ENCODE measurements at regions not wholly inside any gene's neighbourhood (a gene's known extent, or its start where the extent isn't known, plus 50 kb on each side); places are given as distances from the start of the nearest gene placed in this dataset.
"Not testable (repeated sequence)": the region's sequence is repeated elsewhere in the genome, so short reads cannot be mapped to it uniquely, and the experiment has no call there.

GRCh38 chr11:71638801-71639519, 56.3 kb upstream of the KRTAP5-11 start:
- POLR2A ChIA-PET; H3K4me1 Mint-ChIP-seq (ENCODE audit: low read depth); H3K36me3 Mint-ChIP-seq (ENCODE audit: low read depth); intact Hi-C loops (cut with micrococcal nuclease); H3K27ac Mint-ChIP-seq; H3K9me3 Mint-ChIP-seq; ATAC-seq; H3K4me3 Mint-ChIP-seq: not testable (repeated sequence)
- DNase-seq: peak; percentile 57
- peak; percentile 65 for TF ChIP-seq CTCF (IDR thresholded peaks at IDR 0.05)
- H3K27me3 Mint-ChIP-seq: peaks cover 25% of the 10 kb centered on the region
- CTCF ChIA-PET: interaction anchor here (0.7 kb wide), 2 partner anchors 74 to 96 kb away, joined by 3 to 4 read pairs; no protein-coding TSS in a partner anchor

GRCh38 chr11:71639520-71639849, 56.8 kb upstream of the KRTAP5-11 start:
- H3K36me3 Mint-ChIP-seq (ENCODE audit: low read depth); POLR2A ChIA-PET; DNase-seq; ATAC-seq; H3K4me1 Mint-ChIP-seq (ENCODE audit: low read depth); H3K27ac Mint-ChIP-seq; intact Hi-C loops (cut with micrococcal nuclease); H3K9me3 Mint-ChIP-seq; H3K4me3 Mint-ChIP-seq: not testable (repeated sequence)
- peaks cover 25% of the 10 kb centered on the region for H3K27me3 Mint-ChIP-seq
- CTCF ChIA-PET: interaction anchor here (0.7 kb wide), 2 partner anchors 74 to 96 kb away, joined by 3 to 4 read pairs; no protein-coding TSS in a partner anchor

DNA sequence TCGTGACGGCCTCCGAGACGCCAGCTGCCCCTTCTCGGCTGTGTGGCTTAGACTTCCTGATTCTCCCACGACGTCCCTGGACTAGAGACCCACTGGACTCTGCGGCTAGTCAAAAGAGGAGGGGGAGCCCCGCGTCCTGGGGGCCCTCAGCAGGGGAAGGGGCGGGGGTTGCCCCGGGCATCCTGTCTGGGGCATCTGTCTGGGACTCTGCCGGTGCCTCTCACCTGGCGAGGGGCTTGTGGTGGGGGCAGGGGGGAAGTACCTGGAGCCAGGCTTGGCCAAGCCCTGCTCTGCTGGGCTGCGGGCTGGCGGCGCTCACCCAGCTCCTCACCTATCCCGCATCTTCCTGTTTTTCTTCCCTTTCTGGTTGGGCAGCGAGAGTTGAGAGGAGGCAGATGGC, 57.2 kb upstream of the KRTAP5-11 start:
- H3K4me1 Mint-ChIP-seq (ENCODE audit: low read depth); DNase-seq; POLR2A ChIA-PET; H3K27ac Mint-ChIP-seq; H3K9me3 Mint-ChIP-seq; H3K36me3 Mint-ChIP-seq (ENCODE audit: low read depth); ATAC-seq; intact Hi-C loops (cut with micrococcal nuclease): not testable (repeated sequence)
- CTCF ChIA-PET: interaction anchor here (0.7 kb wide), 2 partner anchors 73 to 95 kb away, joined by 3 to 4 read pairs; no protein-coding TSS in a partner anchor
- Mint-ChIP-seq H3K27me3 (peaks cover 27% of the 10 kb centered on the region), H3K4me3 (peak overlapping the region; percentile 12)

DNA sequence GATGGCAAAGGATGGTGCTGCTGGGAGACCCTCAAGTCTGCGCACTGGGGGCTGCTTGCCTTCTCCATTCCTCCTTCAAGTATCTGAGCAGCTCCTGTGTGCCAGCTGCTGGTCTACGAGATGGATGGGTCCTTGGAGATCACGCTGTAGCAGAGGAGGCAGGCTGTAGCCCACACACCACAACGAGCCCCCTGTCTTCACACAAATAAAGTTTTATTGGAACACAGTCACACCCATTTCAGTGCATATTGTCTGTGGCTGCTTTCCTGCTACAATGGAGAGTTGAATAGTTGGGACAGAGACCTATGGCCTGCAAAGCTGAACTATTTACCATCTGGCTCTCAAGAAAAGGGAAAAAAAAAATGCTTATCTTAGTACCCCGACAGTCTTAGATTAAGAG, 64.4 kb upstream of the KRTAP5-11 start:
- CTCF ChIA-PET; intact Hi-C loops (cut with micrococcal nuclease); H3K27ac Mint-ChIP-seq; POLR2A ChIA-PET; H3K4me1 Mint-ChIP-seq (ENCODE audit: low read depth); H3K4me3 Mint-ChIP-seq; H3K9me3 Mint-ChIP-seq; DNase-seq; H3K36me3 Mint-ChIP-seq (ENCODE audit: low read depth); H3K27me3 Mint-ChIP-seq; ATAC-seq: not testable (repeated sequence)

- H3K27me3 Mint-ChIP-seq; H3K4me3 Mint-ChIP-seq; H3K4me1 Mint-ChIP-seq (ENCODE audit: low read depth); CTCF ChIA-PET; H3K36me3 Mint-ChIP-seq (ENCODE audit: low read depth); H3K9me3 Mint-ChIP-seq; H3K27ac Mint-ChIP-seq; intact Hi-C loops (cut with micrococcal nuclease); ATAC-seq; DNase-seq; POLR2A ChIA-PET: not testable (repeated sequence)
Observed at GRCh38 chr11:71652998-71653397, 70.3 kb upstream of the KRTAP5-11 start.

- H3K4me1 Mint-ChIP-seq (ENCODE audit: low read depth); H3K27ac Mint-ChIP-seq; POLR2A ChIA-PET; H3K36me3 Mint-ChIP-seq (ENCODE audit: low read depth); H3K27me3 Mint-ChIP-seq; CTCF ChIA-PET; H3K4me3 Mint-ChIP-seq; H3K9me3 Mint-ChIP-seq; ATAC-seq; intact Hi-C loops (cut with micrococcal nuclease); DNase-seq: not testable (repeated sequence)
Observed at GRCh38 chr11:71654423-71654822, 71.7 kb upstream of the KRTAP5-11 start.

DNA sequence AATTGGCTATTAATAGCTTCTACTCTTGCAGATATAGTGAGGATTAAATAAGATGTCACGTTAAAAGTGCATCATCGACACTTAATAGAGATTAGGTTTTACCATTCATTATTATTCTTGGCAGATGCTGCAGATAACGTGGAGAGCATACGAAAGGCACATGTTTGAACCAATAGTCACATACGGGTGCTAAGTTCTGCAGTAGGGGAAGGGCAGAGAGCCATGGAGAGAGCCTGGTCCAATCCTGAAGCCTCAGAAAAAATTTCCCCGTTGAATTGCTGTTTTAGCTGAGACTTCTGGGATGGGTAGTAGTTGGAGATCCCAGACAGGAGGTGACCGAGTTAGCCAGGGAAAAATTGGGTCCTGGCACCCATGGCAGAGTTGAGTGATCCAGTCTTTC, 72.4 kb upstream of the KRTAP5-11 start:
- intact Hi-C loops (cut with micrococcal nuclease); ATAC-seq; POLR2A ChIA-PET; H3K4me3 Mint-ChIP-seq; H3K27me3 Mint-ChIP-seq; DNase-seq; H3K27ac Mint-ChIP-seq; H3K9me3 Mint-ChIP-seq; CTCF ChIA-PET; H3K4me1 Mint-ChIP-seq (ENCODE audit: low read depth); H3K36me3 Mint-ChIP-seq (ENCODE audit: low read depth): not testable (repeated sequence)

DNA sequence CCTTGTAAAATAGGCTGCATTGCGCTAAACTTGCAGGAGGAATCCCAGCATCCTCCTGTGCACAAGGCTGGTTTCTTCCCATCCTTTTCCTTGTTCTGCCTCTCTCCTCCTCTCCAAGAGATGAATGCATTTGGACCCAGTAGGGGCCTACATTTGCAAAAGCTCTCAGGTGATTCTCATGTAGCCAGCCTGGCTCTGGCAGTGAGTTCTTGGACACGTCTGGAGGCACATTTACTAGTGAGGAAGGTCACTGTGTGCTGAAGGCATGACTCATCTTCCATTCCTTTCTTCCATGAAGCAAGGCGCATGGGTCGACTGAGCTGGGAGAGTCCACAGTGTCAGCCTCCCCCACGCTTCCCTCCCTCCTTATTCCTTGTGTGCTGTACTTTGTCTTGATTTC, 73.8 kb upstream of the KRTAP5-11 start:
- H3K9me3 Mint-ChIP-seq; H3K4me1 Mint-ChIP-seq (ENCODE audit: low read depth); POLR2A ChIA-PET; H3K4me3 Mint-ChIP-seq; DNase-seq; ATAC-seq; H3K27ac Mint-ChIP-seq; H3K27me3 Mint-ChIP-seq; CTCF ChIA-PET; intact Hi-C loops (cut with micrococcal nuclease); H3K36me3 Mint-ChIP-seq (ENCODE audit: low read depth): not testable (repeated sequence)

DNA sequence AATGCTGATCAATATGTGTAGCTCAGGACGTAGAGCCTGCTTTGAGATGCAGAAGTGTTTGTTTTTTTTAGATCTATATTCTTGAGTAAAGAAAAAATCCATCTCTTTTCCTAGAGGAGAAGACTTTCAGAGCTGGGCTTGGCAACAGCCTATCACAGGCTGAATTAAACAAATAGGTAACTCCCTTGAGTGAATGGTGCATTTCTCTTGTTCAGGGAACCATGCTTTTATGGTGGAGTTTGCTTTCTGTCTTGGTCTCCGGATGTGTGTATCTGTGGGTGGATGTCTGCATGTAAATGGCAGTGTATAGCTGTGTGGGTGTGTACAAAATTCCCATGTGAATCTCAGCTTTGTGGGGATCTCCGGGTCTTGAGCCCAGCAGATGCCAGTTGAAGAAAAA, 82.3 kb upstream of the KRTAP5-11 start:
- intact Hi-C loops (cut with micrococcal nuclease); H3K9me3 Mint-ChIP-seq; CTCF ChIA-PET; H3K4me1 Mint-ChIP-seq (ENCODE audit: low read depth); ATAC-seq; H3K36me3 Mint-ChIP-seq (ENCODE audit: low read depth); H3K27me3 Mint-ChIP-seq; H3K27ac Mint-ChIP-seq; DNase-seq; POLR2A ChIA-PET; H3K4me3 Mint-ChIP-seq: not testable (repeated sequence)

DNA sequence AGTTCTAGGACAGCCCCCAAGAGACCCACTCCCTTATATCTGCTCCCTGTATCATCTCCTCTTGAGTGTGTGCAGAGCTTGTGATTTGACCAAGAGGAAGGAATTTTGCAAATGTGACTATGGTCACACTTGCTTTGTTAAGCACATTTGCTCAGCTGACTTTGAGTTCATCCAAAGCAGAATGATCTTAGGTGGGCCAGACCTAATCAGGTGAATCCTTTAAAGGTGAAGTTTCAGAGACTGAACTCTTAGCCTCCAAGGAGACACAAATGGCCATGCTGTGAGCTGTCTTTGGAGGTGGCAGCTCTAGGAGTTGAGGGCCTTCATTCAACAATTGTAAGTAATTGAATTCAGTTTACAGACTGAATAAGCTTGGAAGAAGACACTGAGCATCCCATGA, 115.4 kb upstream of the KRTAP5-11 start:
- intact Hi-C loops (cut with micrococcal nuclease); POLR2A ChIA-PET; ATAC-seq; H3K9me3 Mint-ChIP-seq; H3K4me3 Mint-ChIP-seq; H3K27ac Mint-ChIP-seq; H3K4me1 Mint-ChIP-seq (ENCODE audit: low read depth); DNase-seq; CTCF ChIA-PET; H3K36me3 Mint-ChIP-seq (ENCODE audit: low read depth); H3K27me3 Mint-ChIP-seq: not testable (repeated sequence)

DNA sequence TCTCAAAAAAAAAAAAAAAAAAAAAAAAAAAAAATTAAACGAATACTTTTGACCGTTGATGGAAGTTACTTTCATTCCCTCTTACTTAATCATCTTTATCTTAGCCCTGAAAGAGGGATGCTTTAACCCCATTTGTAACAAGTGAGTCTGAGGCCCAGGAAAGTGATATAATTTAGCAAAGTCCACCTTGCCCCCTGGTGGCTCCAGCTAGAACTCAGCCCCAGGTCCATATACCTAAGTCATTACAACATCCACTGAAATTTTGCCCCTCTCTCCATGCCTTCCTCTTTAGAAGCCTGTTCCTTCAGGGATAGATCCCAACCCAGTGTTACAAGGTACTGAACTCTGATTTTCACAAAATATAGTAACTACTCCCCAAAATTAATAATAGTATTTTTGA, 116.3 kb upstream of the KRTAP5-11 start:
- CTCF ChIA-PET; POLR2A ChIA-PET; H3K4me1 Mint-ChIP-seq (ENCODE audit: low read depth): not testable (repeated sequence)

More for the DNA sequence above, 116.3 kb upstream of the KRTAP5-11 start:
- DNase-seq: peak; percentile 28
- H3K36me3 Mint-ChIP-seq (ENCODE audit: low read depth); ATAC-seq; H3K27ac Mint-ChIP-seq; intact Hi-C loops (cut with micrococcal nuclease); H3K4me3 Mint-ChIP-seq; H3K9me3 Mint-ChIP-seq; H3K27me3 Mint-ChIP-seq: not testable (repeated sequence)

Data from activated CD8-positive, alpha-beta T cell treated with anti-CD3 and anti-CD28 coated beads for 36 hours (primary cell).